Stimulated activated CD8-positive, alpha-beta memory T cell treated with anti-CD3 and anti-CD28 coated beads, Interleukin-12 subunit alpha, Interleukin-12 subunit beta, amount 100 ng/mL, for 24 hours (primary cell): ENCODE measurements at regions not wholly inside any gene's neighbourhood (a gene's known extent, or its start where the extent isn't known, plus 50 kb on each side); places are given as distances from the start of the nearest gene placed in this dataset.

ENCODE experiments used
- DNase-seq: peaks from one replicate; pipeline ENCODE4 v3.0.0-alpha.2; 2020; ENCODE audit errors: extremely low read depth

- DNase-seq = no peak
Observed at GRCh38 chr10:7027913-7028808, 382.7 kb downstream of the SFMBT2 start.

- DNase-seq = no peak
Observed at GRCh38 chr10:7027237-7027912, 383.5 kb downstream of the SFMBT2 start.

- no peak for DNase-seq
Observed at GRCh38 chr10:7026818-7027217, 384.0 kb downstream of the SFMBT2 start.

GRCh38 chr10:7025296-7025695 is 385.5 kb downstream of the SFMBT2 start:
- no peak for DNase-seq

GRCh38 chr10:7015457-7015856 is 395.4 kb downstream of the SFMBT2 start:
- DNase-seq = no peak

GRCh38 chr10:7014721-7015120 is 396.1 kb downstream of the SFMBT2 start:
- DNase-seq = no peak

- DNase-seq = no peak
Observed at GRCh38 chr10:7011994-7012393, 398.8 kb downstream of the SFMBT2 start.

- DNase-seq = no peak
Observed at GRCh38 chr10:7008645-7009044, 402.2 kb downstream of the SFMBT2 start.

GRCh38 chr10:7007600-7008190 is 403.1 kb downstream of the SFMBT2 start:
- DNase-seq = no peak

GRCh38 chr10:7006566-7006965 is 404.3 kb downstream of the SFMBT2 start:
- DNase-seq = no peak

GRCh38 chr10:7003831-7004395 is 406.9 kb downstream of the SFMBT2 start:
- no peak for DNase-seq

- DNase-seq = no peak
Observed at GRCh38 chr10:7000061-7000460, 410.8 kb downstream of the SFMBT2 start.

- DNase-seq = no peak
Observed at GRCh38 chr10:6999232-6999925, 411.5 kb downstream of the SFMBT2 start.

- no peak for DNase-seq
Observed at GRCh38 chr10:6997509-6997908, 413.3 kb downstream of the SFMBT2 start.

GRCh38 chr10:6996431-6996830 is 414.4 kb downstream of the SFMBT2 start:
- DNase-seq = no peak

GRCh38 chr10:6995831-6996230 is 415.0 kb downstream of the SFMBT2 start:
- no peak for DNase-seq

- DNase-seq = no peak
Observed at GRCh38 chr10:6995341-6995740, 415.3 kb upstream of the PRKCQ start.

- DNase-seq = no peak
Observed at GRCh38 chr10:6990891-6991290, 410.8 kb upstream of the PRKCQ start.

GRCh38 chr10:6988654-6989053 is 408.6 kb upstream of the PRKCQ start:
- DNase-seq = no peak

- DNase-seq = no peak
Observed at GRCh38 chr10:6987536-6987945, 407.5 kb upstream of the PRKCQ start.

- DNase-seq = no peak
Observed at GRCh38 chr10:6986927-6987326, 406.9 kb upstream of the PRKCQ start.

GRCh38 chr10:6985644-6986043 is 405.6 kb upstream of the PRKCQ start:
- DNase-seq = no peak
